ENCODE measurements at regions not wholly inside any gene's neighbourhood (a gene's known extent, or its start where the extent isn't known, plus 50 kb on each side); places are given as distances from the start of the nearest gene placed in this dataset.

DNA sequence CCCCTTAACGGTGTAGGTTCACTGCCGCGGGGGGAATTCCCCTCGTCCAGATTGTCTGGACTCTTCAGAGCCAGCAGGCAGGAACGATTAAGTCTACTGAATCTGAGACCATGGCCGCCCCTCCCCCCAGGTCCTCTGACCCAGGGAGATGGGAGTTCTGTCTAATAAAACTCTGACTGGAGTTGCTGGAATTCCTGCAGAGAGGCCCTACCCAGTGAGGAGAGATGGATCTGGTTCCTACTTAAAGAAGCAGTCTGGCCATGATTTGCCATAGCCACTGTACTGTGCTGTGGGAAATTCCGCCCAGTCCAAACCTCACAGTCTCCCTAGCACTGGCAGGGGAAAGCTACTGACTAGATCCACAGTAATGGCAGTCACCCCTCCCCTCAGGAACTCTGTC, 237.7 kb upstream of the RASA1 start:
- POLR2A ChIA-PET, result no interaction called here
- CTCF ChIA-PET (ENCODE audit: unreplicated experiment), result no interaction called here
- H4K20me1 ChIP-seq (ENCODE audit: insufficient read depth, low read length), result no peaks in the 10 kb centered on the region
- DNase-seq (ENCODE audit: low spot score), result no peak
- H3K4me1 ChIP-seq (ENCODE audit: insufficient read depth, low read length, poor library complexity, severe bottlenecking), result no peaks in the 10 kb centered on the region
- no peaks in the 10 kb centered on the region for H3K36me3 ChIP-seq (ENCODE audit: insufficient read depth, low read length)
- H3K9me2 ChIP-seq (ENCODE audit: insufficient read depth, low read length), result no peaks in the 10 kb centered on the region
- intact Hi-C loops (cut with micrococcal nuclease; ENCODE audit: unreplicated experiment), result no loop called here
- TF ChIP-seq, protein P1, sequence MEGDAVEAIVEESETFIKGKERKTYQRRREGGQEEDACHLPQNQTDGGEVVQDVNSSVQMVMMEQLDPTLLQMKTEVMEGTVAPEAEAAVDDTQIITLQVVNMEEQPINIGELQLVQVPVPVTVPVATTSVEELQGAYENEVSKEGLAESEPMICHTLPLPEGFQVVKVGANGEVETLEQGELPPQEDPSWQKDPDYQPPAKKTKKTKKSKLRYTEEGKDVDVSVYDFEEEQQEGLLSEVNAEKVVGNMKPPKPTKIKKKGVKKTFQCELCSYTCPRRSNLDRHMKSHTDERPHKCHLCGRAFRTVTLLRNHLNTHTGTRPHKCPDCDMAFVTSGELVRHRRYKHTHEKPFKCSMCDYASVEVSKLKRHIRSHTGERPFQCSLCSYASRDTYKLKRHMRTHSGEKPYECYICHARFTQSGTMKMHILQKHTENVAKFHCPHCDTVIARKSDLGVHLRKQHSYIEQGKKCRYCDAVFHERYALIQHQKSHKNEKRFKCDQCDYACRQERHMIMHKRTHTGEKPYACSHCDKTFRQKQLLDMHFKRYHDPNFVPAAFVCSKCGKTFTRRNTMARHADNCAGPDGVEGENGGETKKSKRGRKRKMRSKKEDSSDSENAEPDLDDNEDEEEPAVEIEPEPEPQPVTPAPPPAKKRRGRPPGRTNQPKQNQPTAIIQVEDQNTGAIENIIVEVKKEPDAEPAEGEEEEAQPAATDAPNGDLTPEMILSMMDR (conservative IDR thresholded peaks at IDR 0.05; ENCODE audit: low read length), result no peak
- no peak for TF ChIP-seq EZH2phosphoT487 (IDR thresholded peaks at IDR 0.05; ENCODE audit: borderline replicate concordance, low read depth, low read length)
- no TSS peak for BruUV-seq (replicated peaks)
- H3K27ac ChIP-seq (ENCODE audit: low read depth, low read length, poor library complexity, severe bottlenecking), result no peak overlapping the region
- H3K4me3 ChIP-seq (ENCODE audit: low read depth, low read length, poor library complexity, severe bottlenecking), result no peak overlapping the region
- no peaks in the 10 kb centered on the region for H3K9me3 ChIP-seq (ENCODE audit: low read length)
- no peak overlapping the region for H2AFZ ChIP-seq (ENCODE audit: low read length)
- H3K4me2 ChIP-seq (ENCODE audit: low read length), result no peak overlapping the region
- no peaks in the 10 kb centered on the region for H3K79me2 ChIP-seq (ENCODE audit: insufficient read depth, low read depth, low read length)

DNA sequence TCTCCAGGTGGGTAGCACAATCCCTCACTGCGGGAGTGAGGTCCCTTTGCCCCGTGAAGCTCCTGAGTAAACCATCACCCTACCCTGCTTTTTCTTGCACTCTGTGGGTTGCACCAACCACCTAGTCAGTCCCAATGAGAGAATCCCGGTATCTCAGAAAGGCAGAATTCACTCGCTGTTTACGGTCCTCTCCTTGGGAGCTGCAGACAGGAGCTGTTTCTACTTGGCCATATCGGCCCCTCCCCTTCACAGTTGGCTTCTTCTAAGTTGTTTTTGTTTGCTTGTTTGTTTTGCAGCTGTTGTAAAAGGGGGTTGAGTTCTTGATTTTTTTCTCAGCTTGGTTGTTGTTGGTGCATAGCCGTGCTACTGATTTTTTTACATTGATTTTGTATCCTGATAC, 237.0 kb upstream of the RASA1 start:
- no peak overlapping the region for H3K27ac ChIP-seq (ENCODE audit: low read depth, low read length, poor library complexity, severe bottlenecking)
- no TSS peak for BruUV-seq (replicated peaks)
- no peak overlapping the region for H2AFZ ChIP-seq (ENCODE audit: low read length)
- no peaks in the 10 kb centered on the region for H3K79me2 ChIP-seq (ENCODE audit: insufficient read depth, low read depth, low read length)
- ChIA-PET CTCF (ENCODE audit: unreplicated experiment) (no interaction called here), POLR2A (no interaction called here)
- no peaks in the 10 kb centered on the region for H4K20me1 ChIP-seq (ENCODE audit: insufficient read depth, low read length)
- TF ChIP-seq EZH2phosphoT487 (IDR thresholded peaks at IDR 0.05; ENCODE audit: borderline replicate concordance, low read depth, low read length), result no peak
- TF ChIP-seq, protein P1 (conservative IDR thresholded peaks at IDR 0.05; ENCODE audit: low read length), result no peak
- no peak overlapping the region for H3K4me2 ChIP-seq (ENCODE audit: low read length)
- intact Hi-C loops (cut with micrococcal nuclease; ENCODE audit: unreplicated experiment), result no loop called here
- H3K9me3 ChIP-seq (ENCODE audit: low read length), result no peaks in the 10 kb centered on the region
- H3K36me3 ChIP-seq (ENCODE audit: insufficient read depth, low read length), result no peaks in the 10 kb centered on the region
- no peak for DNase-seq (ENCODE audit: low spot score)
- H3K4me1 ChIP-seq (ENCODE audit: insufficient read depth, low read length, poor library complexity, severe bottlenecking), result no peaks in the 10 kb centered on the region
- H3K9me2 ChIP-seq (ENCODE audit: insufficient read depth, low read length), result no peaks in the 10 kb centered on the region
- no peak overlapping the region for H3K4me3 ChIP-seq (ENCODE audit: low read depth, low read length, poor library complexity, severe bottlenecking)

DNA sequence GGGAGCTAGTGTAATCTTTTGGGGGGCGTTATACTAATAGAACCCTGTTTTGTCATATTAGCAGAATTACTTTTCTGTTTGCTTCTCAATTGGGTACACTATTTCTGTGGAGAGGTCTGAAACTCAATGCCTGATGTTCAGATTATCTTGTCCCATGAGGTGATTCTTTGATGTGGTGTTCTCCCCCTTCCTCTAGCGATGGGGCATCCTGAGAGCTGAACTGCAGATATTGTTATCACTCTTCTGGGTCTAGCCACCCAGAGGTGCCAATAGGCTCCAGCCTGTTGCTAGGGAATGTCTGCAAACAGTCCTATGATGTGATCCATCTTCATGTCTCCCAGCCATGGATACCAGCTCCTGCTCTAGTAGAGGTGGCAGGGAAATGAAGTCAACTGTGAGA, 233.1 kb upstream of the RASA1 start:
- CTCF ChIA-PET (ENCODE audit: unreplicated experiment), result no interaction called here
- POLR2A ChIA-PET, result interaction anchor here (1.1 kb wide), 1 partner anchor 26 kb away, joined by 3 read pairs; no protein-coding TSS in a partner anchor
- BruUV-seq (replicated peaks), result no TSS peak
- no peak overlapping the region for H3K27ac ChIP-seq (ENCODE audit: low read depth, low read length, poor library complexity, severe bottlenecking)
- no peaks in the 10 kb centered on the region for H3K9me3 ChIP-seq (ENCODE audit: low read length)
- intact Hi-C loops (cut with micrococcal nuclease; ENCODE audit: unreplicated experiment), result no loop called here
- H2AFZ ChIP-seq (ENCODE audit: low read length), result no peak overlapping the region
- H4K20me1 ChIP-seq (ENCODE audit: insufficient read depth, low read length), result no peaks in the 10 kb centered on the region
- TF ChIP-seq EZH2phosphoT487 (IDR thresholded peaks at IDR 0.05; ENCODE audit: borderline replicate concordance, low read depth, low read length), result no peak
- TF ChIP-seq, protein P1 (conservative IDR thresholded peaks at IDR 0.05; ENCODE audit: low read length), result no peak
- H3K4me2 ChIP-seq (ENCODE audit: low read length), result no peak overlapping the region
- no peaks in the 10 kb centered on the region; the same call in 1 of the 2 replicates for H3K9me2 ChIP-seq (ENCODE audit: insufficient read depth, low read length)
- H3K79me2 ChIP-seq (ENCODE audit: insufficient read depth, low read depth, low read length), result no peaks in the 10 kb centered on the region
- no peaks in the 10 kb centered on the region for H3K36me3 ChIP-seq (ENCODE audit: insufficient read depth, low read length)
- no peak overlapping the region for H3K4me3 ChIP-seq (ENCODE audit: low read depth, low read length, poor library complexity, severe bottlenecking)
- no peak for DNase-seq (ENCODE audit: low spot score)
- H3K4me1 ChIP-seq (ENCODE audit: insufficient read depth, low read length, poor library complexity, severe bottlenecking), result no peaks in the 10 kb centered on the region

Measured in OCI-LY7 (cell line).